GM18861 (cell line): ENCODE measurements at regions not wholly inside any gene's neighbourhood (a gene's known extent, or its start where the extent isn't known, plus 50 kb on each side); places are given as distances from the start of the nearest gene placed in this dataset.

ENCODE experiments used
- ATAC-seq: cut with Tn5 transposase; IDR thresholded peaks from one replicate; pipeline ENCODE4 v1.9.1; 2021; ENCODE audit not compliant: unreplicated experiment

- ATAC-seq = no peak
These were observed 318.5 kb downstream of the HRH4 start for GRCh38 chr18:24778810-24779418.

GRCh38 chr18:24782566-24782965 is 322.1 kb downstream of the HRH4 start:
- ATAC-seq = no peak

- no peak for ATAC-seq
These were observed 324.6 kb downstream of the HRH4 start for GRCh38 chr18:24785019-24785418.

GRCh38 chr18:24786027-24786426 is 325.6 kb downstream of the HRH4 start:
- no peak for ATAC-seq

GRCh38 chr18:24790347-24790746 is 329.9 kb downstream of the HRH4 start:
- ATAC-seq = no peak

GRCh38 chr18:24791751-24792545 is 331.5 kb downstream of the HRH4 start:
- no peak for ATAC-seq

GRCh38 chr18:24793742-24794141 is 333.3 kb downstream of the HRH4 start:
- no peak for ATAC-seq

- ATAC-seq = no peak
These were observed 334.7 kb downstream of the HRH4 start for GRCh38 chr18:24795129-24795528.

- ATAC-seq = no peak
These were observed 337.5 kb downstream of the HRH4 start for GRCh38 chr18:24797981-24798380.

GRCh38 chr18:24799176-24799575 is 338.7 kb downstream of the HRH4 start:
- ATAC-seq = no peak

GRCh38 chr18:24799720-24800119 is 339.3 kb downstream of the HRH4 start:
- ATAC-seq = no peak

GRCh38 chr18:24801001-24801400 is 340.6 kb downstream of the HRH4 start:
- no peak for ATAC-seq

- ATAC-seq = no peak
These were observed 342.0 kb downstream of the HRH4 start for GRCh38 chr18:24802456-24802855.

GRCh38 chr18:24805156-24805555 is 344.7 kb downstream of the HRH4 start:
- ATAC-seq = no peak

GRCh38 chr18:24809173-24809950 is 348.9 kb downstream of the HRH4 start:
- no peak for ATAC-seq

- ATAC-seq = no peak
These were observed 350.3 kb downstream of the HRH4 start for GRCh38 chr18:24810561-24811305.

- no peak for ATAC-seq
These were observed 351.7 kb downstream of the HRH4 start for GRCh38 chr18:24811950-24812681.

- no peak for ATAC-seq
These were observed 354.1 kb downstream of the HRH4 start for GRCh38 chr18:24814521-24814920.

- no peak for ATAC-seq
These were observed 356.7 kb downstream of the HRH4 start for GRCh38 chr18:24817150-24817549.

GRCh38 chr18:24817587-24818371 is 357.3 kb downstream of the HRH4 start:
- no peak for ATAC-seq
